HL-60/S4 (cell line): ENCODE measurements at regions not wholly inside any gene's neighbourhood (a gene's known extent, or its start where the extent isn't known, plus 50 kb on each side); places are given as distances from the start of the nearest gene placed in this dataset.

Source experiments
- in situ Hi-C: fragments of 300-500 bp; cut with MboI; formaldehyde crosslinking; loops from 2 replicates; pipeline ENCODE4 v1.14.3; 2022; ENCODE audit warnings: low sequenced_read_pairs

GRCh38 chr2:172348555-172349288, 78.7 kb upstream of the ITGA6 start:
- in situ Hi-C loops = no loop called here

- in situ Hi-C loops = no loop called here
Observed at GRCh38 chr2:172350839-172351479, 76.4 kb upstream of the ITGA6 start.

GRCh38 chr2:172351586-172351985, 75.8 kb upstream of the ITGA6 start:
- in situ Hi-C loops = no loop called here

GRCh38 chr2:172354347-172354746, 73.0 kb upstream of the ITGA6 start:
- in situ Hi-C loops = no loop called here

GRCh38 chr2:172357442-172357841, 69.9 kb upstream of the ITGA6 start:
- in situ Hi-C loops = no loop called here

- in situ Hi-C loops = no loop called here
Observed at GRCh38 chr2:172358691-172359556, 68.5 kb upstream of the ITGA6 start.

- in situ Hi-C loops = no loop called here
Observed at GRCh38 chr2:172361360-172361759, 66.0 kb upstream of the ITGA6 start.

GRCh38 chr2:172361840-172362239, 65.5 kb upstream of the ITGA6 start:
- in situ Hi-C loops = no loop called here

GRCh38 chr2:172364261-172364660, 63.1 kb upstream of the ITGA6 start:
- in situ Hi-C loops = no loop called here

- in situ Hi-C loops = no loop called here
Observed at GRCh38 chr2:172366596-172367150, 60.7 kb upstream of the ITGA6 start.

GRCh38 chr2:172370821-172371455, 56.4 kb upstream of the ITGA6 start:
- in situ Hi-C loops = no loop called here

- in situ Hi-C loops = no loop called here
Observed at GRCh38 chr2:172372436-172372835, 55.0 kb upstream of the ITGA6 start.

GRCh38 chr2:172373076-172373475, 54.3 kb upstream of the ITGA6 start:
- in situ Hi-C loops = no loop called here

GRCh38 chr2:172373766-172374165, 53.6 kb upstream of the ITGA6 start:
- in situ Hi-C loops = no loop called here

GRCh38 chr2:172374318-172375240, 52.8 kb upstream of the ITGA6 start:
- in situ Hi-C loops = no loop called here

GRCh38 chr2:172375251-172375650, 52.1 kb upstream of the ITGA6 start:
- in situ Hi-C loops = no loop called here

GRCh38 chr2:172376016-172376415, 51.4 kb upstream of the ITGA6 start:
- in situ Hi-C loops = no loop called here

GRCh38 chr2:172376505-172377125, 50.8 kb upstream of the ITGA6 start:
- in situ Hi-C loops = no loop called here

GRCh38 chr2:172377408-172377807, 50.0 kb upstream of the ITGA6 start:
- in situ Hi-C loops = no loop called here
